B cell (primary cell): ENCODE measurements at regions not wholly inside any gene's neighbourhood (a gene's known extent, or its start where the extent isn't known, plus 50 kb on each side); places are given as distances from the start of the nearest gene placed in this dataset.

ENCODE experiments used
- EZH2 ChIP-seq: IDR thresholded peaks from 2 replicates; pipeline ENCODE4 v1.6.1; 2012; ENCODE audit warnings: borderline replicate concordance, low read depth, mild to moderate bottlenecking, moderate library complexity, low read length; ENCODE audit not compliant: insufficient read depth, poor library complexity, severe bottlenecking
- TF ChIP-seq, protein P1 (sequence below): fragments of 200-600 bp; IDR thresholded peaks from one replicate; pipeline ENCODE4 v1.8.0; 2022; ENCODE audit warnings: antibody characterized with exemption, mild to moderate bottlenecking

DNA sequence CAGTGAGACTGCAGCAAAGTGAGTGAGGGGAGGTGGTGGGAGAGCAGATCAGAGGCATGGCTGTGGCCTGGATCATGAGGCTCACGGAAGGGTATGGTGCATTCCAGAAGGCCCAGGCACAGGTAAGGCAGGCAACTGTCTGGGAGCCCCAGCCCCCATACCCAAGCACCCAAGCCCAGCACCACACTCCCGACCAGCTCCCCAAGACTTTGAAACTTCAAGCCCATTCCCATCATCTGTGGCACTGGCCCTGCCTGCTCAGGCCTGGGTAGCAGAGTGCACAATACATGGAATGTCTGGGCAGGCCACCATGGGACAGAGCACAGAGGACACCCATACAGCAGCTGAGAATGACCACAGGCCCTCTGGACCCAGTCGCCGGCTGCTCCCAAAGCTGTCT lies 202.6 kb upstream of the ARL4C start:
- TF ChIP-seq, protein P1, sequence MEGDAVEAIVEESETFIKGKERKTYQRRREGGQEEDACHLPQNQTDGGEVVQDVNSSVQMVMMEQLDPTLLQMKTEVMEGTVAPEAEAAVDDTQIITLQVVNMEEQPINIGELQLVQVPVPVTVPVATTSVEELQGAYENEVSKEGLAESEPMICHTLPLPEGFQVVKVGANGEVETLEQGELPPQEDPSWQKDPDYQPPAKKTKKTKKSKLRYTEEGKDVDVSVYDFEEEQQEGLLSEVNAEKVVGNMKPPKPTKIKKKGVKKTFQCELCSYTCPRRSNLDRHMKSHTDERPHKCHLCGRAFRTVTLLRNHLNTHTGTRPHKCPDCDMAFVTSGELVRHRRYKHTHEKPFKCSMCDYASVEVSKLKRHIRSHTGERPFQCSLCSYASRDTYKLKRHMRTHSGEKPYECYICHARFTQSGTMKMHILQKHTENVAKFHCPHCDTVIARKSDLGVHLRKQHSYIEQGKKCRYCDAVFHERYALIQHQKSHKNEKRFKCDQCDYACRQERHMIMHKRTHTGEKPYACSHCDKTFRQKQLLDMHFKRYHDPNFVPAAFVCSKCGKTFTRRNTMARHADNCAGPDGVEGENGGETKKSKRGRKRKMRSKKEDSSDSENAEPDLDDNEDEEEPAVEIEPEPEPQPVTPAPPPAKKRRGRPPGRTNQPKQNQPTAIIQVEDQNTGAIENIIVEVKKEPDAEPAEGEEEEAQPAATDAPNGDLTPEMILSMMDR = no peak
- no peak for TF ChIP-seq EZH2
